ENCODE measurements at regions not wholly inside any gene's neighbourhood (a gene's known extent, or its start where the extent isn't known, plus 50 kb on each side); places are given as distances from the start of the nearest gene placed in this dataset.

DNA sequence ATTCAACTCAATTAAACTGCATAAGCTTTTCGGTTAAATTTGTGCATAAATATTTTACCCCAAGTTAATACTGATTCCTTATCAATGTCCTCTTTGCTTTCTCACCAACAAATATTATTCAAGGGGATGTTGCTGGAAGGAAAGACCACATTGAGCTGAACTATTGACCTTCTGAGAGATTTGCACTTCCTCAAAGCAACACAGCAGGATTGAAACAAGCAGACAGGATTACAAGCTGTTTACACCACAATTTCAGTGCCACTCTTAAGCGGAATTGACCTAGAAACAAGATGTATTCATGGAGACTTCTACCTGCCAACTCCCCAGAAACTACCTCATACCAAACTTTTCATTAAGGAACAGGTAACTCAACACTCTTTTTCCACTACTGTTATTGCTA is 96.5 kb upstream of the DUSP21 start:
- TF ChIP-seq POLR2A (IDR thresholded peaks at IDR 0.05), result no peak
- TF ChIP-seq, protein P1, sequence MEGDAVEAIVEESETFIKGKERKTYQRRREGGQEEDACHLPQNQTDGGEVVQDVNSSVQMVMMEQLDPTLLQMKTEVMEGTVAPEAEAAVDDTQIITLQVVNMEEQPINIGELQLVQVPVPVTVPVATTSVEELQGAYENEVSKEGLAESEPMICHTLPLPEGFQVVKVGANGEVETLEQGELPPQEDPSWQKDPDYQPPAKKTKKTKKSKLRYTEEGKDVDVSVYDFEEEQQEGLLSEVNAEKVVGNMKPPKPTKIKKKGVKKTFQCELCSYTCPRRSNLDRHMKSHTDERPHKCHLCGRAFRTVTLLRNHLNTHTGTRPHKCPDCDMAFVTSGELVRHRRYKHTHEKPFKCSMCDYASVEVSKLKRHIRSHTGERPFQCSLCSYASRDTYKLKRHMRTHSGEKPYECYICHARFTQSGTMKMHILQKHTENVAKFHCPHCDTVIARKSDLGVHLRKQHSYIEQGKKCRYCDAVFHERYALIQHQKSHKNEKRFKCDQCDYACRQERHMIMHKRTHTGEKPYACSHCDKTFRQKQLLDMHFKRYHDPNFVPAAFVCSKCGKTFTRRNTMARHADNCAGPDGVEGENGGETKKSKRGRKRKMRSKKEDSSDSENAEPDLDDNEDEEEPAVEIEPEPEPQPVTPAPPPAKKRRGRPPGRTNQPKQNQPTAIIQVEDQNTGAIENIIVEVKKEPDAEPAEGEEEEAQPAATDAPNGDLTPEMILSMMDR (IDR thresholded peaks at IDR 0.05), result no peak
